Activated CD4-positive, alpha-beta T cell treated with anti-CD3 and anti-CD28 coated beads, Interleukin-2, amount 50 U/mL, for 24 hours (primary cell): ENCODE measurements at regions not wholly inside any gene's neighbourhood (a gene's known extent, or its start where the extent isn't known, plus 50 kb on each side); places are given as distances from the start of the nearest gene placed in this dataset.

Experiments used
- DNase-seq, 2 donors: peaks; one replicate each; pipeline ENCODE4 v3.0.0-alpha.2; 2020; ENCODE audit warnings: low read depth in 1 of 2, low spot score in 1 of 2

- no peak for DNase-seq
Measured at GRCh38 chr9:103755441-103755840, 338.7 kb upstream of the SMC2 start.

GRCh38 chr9:103755986-103756385 is 338.1 kb upstream of the SMC2 start:
- no peak for DNase-seq

- no peak for DNase-seq
Measured at GRCh38 chr9:103757062-103757461, 337.0 kb upstream of the SMC2 start.

- no peak for DNase-seq
Measured at GRCh38 chr9:103761466-103761865, 332.6 kb upstream of the SMC2 start.

- DNase-seq: no peak
Measured at GRCh38 chr9:103789686-103790085, 304.4 kb upstream of the SMC2 start.

GRCh38 chr9:103798620-103799019 is 295.5 kb upstream of the SMC2 start:
- peak in 1 of 2 donors; percentile 8 for DNase-seq

GRCh38 chr9:103799959-103800358 is 294.1 kb upstream of the SMC2 start:
- no peak for DNase-seq

GRCh38 chr9:103802068-103802467 is 292.0 kb upstream of the SMC2 start:
- no peak for DNase-seq

- no peak for DNase-seq
Measured at GRCh38 chr9:103803245-103803644, 290.9 kb upstream of the SMC2 start.

- no peak for DNase-seq
Measured at GRCh38 chr9:103804077-103804735, 289.9 kb upstream of the SMC2 start.

GRCh38 chr9:103809745-103810144 is 284.4 kb upstream of the SMC2 start:
- DNase-seq: no peak

GRCh38 chr9:103811462-103811861 is 282.6 kb upstream of the SMC2 start:
- DNase-seq: no peak

GRCh38 chr9:103816146-103816545 is 278.0 kb upstream of the SMC2 start:
- DNase-seq: no peak

GRCh38 chr9:103819936-103820335 is 274.2 kb upstream of the SMC2 start:
- DNase-seq: no peak

GRCh38 chr9:103821115-103821514 is 273.0 kb upstream of the SMC2 start:
- no peak for DNase-seq

GRCh38 chr9:103837940-103838339 is 256.2 kb upstream of the SMC2 start:
- no peak for DNase-seq

- no peak for DNase-seq
Measured at GRCh38 chr9:103839197-103839596, 254.9 kb upstream of the SMC2 start.

- no peak for DNase-seq
Measured at GRCh38 chr9:103867886-103868285, 226.2 kb upstream of the SMC2 start.

GRCh38 chr9:103872811-103873210 is 221.3 kb upstream of the SMC2 start:
- no peak for DNase-seq

GRCh38 chr9:103881419-103881818 is 212.7 kb upstream of the SMC2 start:
- no peak for DNase-seq

GRCh38 chr9:103889989-103890388 is 204.1 kb upstream of the SMC2 start:
- no peak for DNase-seq

- no peak for DNase-seq
Measured at GRCh38 chr9:103894184-103894583, 199.9 kb upstream of the SMC2 start.

- DNase-seq: no peak
Measured at GRCh38 chr9:103898550-103898949, 195.6 kb upstream of the SMC2 start.

GRCh38 chr9:103899866-103900265 is 194.2 kb upstream of the SMC2 start:
- DNase-seq: no peak
